Activated gamma-delta T cell (primary cell): ENCODE measurements at regions not wholly inside any gene's neighbourhood (a gene's known extent, or its start where the extent isn't known, plus 50 kb on each side); places are given as distances from the start of the nearest gene placed in this dataset.

Source experiments
- DNase-seq: peaks from one replicate; lab custom pipeline; 2025; lab: John Stamatoyannopoulos, UW

DNA sequence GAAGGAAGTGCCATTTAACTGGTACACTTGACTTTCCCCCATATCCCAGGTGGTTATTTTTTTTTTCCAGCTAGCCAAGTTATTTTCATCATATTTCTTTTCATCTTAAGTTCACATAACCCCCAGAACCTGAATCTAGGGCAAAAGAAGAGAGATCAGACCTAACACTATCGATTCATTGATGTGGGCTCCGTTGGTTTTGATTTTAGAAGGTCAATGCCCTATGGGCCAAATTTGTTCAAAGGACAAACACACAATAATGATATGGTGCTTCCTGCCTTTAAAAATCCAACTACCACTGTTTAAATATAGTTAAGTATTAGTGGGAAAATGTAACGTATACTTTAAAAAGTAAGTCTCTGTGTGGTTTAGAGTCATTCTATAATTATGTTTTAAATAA is 665.7 kb downstream of the ZNF674 start:
- DNase-seq: no peak

DNA sequence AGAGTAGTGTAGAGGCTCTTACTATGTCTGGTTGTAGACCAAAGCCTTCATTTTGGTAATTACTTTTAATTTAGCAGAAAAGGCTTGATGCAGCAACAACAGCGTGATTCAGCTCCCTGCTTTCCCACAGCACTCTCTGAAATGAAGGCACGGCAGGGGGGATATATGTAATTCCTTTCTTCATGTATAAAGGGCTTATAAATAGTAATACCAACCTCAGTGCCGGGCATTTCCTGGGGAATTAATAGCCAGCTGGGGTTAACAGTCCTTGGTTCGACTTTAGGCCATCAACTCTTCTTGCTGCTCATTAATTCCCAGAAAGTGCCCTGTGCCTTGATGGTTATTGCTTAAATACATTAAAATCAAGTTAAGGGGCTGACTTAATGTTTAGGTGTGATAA is 669.0 kb downstream of the ZNF674 start:
- no peak for DNase-seq

DNA sequence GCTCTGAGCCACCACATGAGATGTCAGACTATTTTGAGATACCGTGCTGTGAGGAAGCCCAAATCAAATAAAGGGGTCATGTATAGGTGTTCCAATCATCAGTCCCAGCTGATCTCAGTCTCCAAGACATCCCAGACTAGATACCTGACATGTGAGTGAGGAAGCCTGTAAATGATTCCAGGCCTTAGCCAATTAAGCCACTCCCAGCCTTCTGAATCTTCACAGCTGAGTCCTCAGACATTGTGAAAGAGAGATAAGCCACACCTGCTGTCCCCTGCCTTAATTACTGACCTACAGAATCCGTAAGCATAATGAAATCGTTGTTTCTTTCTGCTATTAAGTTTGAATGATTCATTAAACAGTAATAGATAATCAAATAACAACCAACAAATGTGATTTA is 671.4 kb downstream of the ZNF674 start:
- no peak for DNase-seq

DNA sequence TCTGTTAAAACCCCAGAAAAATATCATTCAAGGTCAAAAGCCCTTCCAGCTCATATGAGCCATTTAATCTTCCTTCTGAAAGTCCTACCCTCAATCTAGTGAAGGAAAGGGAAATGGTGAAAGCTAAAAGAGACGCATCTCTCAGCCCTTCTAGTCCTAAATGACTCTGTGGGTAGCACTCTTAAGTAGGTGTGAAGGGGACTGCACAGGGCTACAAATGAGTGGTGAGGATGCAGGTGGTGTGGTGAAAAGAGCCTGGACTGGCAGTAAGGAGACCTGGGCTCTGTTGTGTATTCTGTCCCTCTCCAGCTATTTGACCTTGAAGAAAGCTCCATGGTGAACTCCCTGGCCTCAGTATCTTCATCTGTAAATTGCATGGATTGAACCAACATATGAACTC is 671.8 kb upstream of the DIPK2B start:
- DNase-seq: no peak

DNA sequence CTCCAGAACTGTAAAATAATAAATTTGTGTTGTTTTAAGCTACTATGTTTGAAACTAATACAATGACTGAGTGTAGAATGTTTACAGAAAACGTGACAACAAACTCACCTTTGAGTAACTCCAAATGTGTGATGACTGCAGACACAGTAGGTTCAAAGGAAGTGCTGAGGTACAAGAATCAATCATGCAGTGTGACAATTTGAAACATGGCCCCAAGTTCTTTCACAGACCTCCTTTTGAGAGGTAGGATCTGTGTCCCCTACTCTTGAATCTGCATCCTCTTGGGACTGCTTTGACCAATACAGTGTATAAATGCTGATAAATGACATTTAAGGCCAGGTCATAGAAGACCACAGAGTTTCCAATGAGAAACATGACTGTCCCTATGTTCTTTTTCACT is 667.7 kb upstream of the DIPK2B start:
- no peak for DNase-seq

DNA sequence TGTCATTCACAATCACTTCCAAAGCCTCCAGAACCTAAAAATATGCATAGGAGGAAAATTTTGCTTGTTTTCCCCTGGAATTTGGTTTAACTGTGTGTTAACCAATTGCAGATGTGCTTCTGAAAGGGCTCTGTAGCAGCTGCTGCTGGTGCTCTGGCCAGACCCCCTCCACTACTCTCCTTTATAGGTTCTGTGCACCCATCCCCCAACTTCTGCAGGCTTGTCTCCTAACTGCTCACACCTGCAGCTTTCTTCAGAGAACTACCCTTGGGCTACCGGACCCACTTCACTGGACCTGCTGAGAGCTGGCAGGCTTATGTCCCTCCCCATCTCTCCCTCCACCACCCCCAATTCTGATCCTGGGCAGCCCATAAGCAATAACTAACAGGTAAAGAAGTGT is 662.1 kb upstream of the DIPK2B start:
- no peak for DNase-seq

DNA sequence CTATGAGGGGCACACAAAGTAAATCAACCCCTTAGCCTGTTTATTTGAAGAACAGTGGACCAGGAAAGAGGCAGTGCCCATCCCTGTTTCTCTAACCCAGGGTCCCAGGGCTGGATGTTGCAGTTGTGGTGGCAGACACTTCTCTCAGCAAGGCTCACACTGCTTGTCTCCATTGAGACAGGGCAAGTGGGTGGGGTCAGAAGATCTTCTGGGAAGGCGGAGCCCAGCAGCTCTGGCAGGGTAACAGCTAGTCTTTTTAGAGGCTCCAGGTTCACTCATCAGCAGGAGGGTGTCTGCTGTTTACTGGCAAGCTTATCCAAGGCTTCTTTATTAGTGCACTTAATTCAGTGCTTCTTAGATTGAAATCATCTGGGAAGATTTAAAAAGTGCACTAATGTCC is 659.8 kb upstream of the DIPK2B start:
- DNase-seq: no peak

DNA sequence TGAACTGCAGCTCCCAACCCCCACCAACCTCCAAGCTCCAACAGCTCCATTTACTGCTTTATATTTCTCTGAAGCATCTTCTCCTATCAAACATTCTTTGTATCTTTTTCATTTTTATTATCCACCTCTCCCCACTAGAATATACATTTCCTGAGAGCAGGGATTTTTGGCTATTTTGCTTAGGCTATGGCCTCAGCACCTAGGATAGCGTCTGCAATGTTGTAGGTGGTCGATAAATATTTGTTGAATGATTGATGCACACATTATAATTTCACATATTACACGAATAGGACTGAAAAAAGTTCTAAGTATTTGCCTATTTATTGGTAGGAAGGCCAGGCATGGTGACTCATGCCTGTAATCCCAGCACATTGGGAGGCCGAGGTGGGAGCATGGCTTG is 658.7 kb upstream of the DIPK2B start:
- DNase-seq: no peak

DNA sequence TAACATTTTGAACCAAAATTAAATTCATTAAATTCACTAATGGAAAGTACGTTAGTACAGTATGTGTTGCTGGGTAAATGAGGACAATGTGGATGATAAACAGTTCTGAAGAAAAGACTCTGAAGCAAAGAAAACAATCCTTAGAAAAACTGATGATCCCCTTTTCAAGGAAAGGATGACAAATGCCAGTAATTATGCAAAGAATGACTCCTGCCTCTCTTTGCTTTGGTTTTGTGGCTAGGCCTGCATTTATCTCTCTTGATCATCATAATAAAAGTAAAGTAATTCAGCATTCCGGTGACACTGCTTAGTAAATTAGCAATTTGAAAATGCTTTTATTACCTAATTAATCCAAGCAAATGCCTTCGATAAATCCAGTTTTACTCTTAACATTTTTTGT is 652.2 kb upstream of the DIPK2B start:
- no peak for DNase-seq

DNA sequence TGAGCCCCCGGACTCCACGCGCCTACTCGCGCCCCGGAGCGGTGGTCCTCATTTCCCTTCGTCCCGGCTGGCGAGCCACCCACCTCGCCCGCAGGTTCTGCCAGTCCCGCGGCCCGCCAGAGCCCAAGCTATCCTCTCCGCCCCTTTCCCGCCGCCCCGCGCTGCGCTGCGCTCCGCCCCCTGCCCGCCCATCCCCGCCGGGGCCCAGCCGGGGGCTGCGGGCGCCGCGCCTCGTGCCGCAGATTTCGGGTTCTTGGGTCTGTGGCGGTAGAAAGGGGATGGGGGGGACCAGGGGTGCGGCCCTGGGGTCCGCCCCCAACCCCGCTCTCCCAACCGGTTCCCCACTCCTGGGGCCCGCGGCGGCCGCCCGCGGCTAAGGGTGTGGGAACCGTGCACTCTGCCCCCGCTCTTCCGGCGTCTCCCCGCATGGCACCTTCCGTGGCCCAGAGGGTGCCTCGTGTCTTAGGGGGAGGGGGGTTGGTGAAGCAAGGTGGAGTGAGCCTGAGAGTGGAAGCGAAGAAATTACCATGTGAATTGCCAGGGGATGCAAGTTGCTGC is 650.8 kb upstream of the DIPK2B start:
- DNase-seq: peak; percentile 24

DNA sequence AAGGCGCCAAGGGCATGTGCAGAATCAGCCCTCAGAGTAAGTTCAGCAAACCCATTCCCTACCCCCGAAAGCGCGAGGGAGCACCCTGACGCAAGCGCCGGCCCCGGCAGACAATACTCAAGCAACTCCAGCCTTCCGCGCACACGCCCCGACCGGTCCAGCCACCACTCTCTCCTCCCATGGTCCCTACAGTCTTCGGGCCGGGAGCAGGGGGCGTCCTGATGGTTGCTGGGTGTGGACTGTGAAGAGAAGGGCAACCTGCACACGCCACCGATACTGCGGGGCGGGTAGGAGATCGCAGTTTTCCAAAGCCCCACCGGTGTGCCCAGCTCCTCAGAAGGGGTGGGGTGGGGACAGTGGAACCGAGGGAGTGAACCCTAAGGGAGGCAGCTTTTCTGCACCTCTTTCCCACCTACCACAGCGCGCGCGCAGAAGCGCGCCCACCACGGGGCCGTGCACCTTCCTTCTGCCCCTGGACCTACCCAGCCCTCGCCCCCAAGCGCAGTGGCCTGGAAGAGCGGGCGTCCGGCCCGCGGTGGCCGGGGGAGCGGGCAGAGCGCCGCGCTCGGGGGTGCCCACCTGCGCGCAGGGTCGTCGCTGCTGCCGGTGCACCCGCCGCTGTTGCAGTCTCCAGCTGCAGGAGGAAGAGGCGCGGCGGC is 650.2 kb upstream of the DIPK2B start:
- no peak for DNase-seq

DNA sequence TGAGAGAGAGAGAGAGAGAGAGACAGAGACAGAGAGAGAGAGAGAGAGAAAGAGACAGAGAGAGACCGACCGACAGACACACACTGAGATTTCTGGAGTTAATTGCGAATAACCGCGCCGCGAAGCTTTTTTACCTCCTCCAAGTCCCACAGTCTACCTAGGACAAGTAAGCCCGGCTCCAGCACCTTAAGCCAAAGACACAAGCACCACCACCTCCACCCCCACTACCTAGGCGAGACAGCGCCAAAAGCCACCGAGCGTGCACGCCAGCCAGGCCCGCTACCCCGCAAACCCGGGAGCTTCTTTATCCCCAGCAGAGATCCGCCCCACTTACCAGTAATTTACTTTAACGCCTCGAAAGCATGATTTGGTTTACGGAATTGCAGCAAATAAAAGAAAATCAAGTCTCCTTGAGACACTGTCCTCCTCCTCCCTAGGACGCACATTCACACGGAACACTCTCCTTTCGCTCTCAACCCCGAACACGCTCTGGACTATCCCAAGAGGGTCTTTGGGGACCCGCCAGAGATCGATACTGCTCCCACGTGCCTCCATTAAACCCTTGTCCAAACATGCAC is 649.6 kb upstream of the DIPK2B start:
- DNase-seq: no peak

DNA sequence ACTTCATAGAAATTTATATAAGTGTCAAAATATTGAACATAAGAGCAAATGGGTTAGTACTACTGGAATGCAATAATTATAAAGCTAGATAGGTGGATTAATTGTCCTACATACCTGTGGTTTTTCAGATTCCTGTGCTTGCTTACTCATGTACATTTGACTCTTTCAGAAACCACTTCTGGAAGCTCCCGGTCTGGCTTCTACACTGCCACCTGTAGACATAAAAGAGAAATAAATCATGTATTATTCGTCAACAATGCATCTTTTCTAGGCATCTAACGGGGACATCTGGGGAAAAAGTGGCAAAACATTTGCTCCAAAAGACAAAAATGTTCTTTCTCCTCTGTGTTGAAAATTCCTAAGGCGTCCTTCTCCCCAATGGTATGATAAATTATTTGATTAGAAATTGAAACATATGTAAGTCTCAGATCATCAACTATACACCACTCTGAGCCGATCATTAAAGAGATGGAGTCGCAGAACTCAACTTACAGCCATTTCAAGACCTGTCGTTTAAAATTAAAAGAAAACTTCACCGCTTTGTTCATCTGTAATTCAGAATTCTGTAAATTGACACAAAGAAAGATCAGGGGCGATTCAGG is 648.7 kb upstream of the DIPK2B start:
- DNase-seq: no peak

DNA sequence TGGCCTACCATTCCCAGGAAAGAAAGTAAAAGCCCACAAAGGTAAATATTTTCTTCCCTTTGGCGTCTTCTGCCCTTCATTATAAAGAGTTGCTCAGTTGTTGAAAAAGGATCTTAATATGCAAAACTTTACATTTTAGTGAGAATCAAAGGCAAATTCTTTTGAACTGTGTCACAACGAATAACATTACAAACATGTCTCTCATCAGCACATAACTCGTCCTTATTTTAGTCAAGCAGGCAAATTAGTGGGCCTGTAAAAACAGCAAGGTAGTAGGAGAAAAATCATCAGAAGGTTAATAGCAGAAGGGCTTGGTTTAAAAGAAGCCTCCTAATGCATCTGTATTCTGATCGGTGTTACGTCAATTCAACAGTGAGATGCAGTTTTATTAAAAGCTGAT is 647.3 kb upstream of the DIPK2B start:
- DNase-seq: no peak

DNA sequence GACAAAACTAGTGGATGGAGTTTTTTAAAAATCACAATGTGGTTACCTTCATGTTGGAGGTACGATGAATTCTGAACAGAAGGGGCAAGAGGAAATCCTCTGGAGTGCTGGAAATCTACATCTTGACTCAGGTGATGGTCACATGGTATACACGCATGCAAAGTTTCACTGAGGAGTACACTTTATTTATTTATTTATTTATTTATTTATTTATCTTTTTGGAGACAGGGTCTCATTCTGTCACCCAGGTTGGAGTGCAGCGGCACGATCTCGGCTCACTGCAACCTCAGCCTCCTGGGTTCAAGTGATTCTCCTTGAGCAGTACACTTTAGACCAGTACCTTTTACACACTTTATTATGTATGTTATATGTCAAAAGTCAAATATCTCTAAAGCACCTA is 645.7 kb upstream of the DIPK2B start:
- no peak for DNase-seq

DNA sequence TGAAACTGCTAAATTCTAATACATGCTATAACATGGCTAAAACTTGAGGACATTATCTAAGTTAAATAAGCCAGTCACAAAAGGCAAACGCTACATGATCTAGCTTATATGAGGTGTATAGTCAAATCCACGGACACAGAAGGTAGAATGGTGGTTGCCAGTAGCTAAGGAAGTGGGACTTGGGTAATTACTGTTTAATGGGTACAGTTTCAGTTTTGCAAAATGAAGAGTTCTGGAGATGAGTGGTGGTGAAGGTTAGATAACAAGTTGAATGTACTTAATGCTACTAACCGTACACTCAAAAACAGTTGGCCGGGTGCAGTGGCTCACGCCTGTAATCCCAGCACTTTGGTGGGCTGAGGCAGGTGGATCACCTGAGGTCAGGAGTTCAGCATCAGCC is 644.5 kb upstream of the DIPK2B start:
- no peak for DNase-seq

DNA sequence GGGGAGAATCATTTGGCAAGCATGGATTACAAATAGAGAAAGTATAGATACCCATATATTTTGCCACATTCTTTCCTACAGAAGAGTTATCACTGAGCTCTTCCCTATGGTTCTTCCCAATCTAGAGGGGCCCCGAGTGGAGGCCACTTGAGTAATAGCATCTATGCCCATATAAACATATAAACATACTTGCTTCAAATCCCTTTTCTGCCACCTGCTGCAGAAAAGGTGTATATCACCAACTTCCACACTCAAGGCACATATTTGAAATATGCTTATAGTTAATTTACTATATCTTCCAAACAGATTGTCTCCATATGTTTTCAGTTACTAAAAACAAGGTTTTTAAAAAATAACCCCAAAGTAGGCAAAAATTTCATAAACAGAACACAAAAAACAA is 642.8 kb upstream of the DIPK2B start:
- no peak for DNase-seq

DNA sequence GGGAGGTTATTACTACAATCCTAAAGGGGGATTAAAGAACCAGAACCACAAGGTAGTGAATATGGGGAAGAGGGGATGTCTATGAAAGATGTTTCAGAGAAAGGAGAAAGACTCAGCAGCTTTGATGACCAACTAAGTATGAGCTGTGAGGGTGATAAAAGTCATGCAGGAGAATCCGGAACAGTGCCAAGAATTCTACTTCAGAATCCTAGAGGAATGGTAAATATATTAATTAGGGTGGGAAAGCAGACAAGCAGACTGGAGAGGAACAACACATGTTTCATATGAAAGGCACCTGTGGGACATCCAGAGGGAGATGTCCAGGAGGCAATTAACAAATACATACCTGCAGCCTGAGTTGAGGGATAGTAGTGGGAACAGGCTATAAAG is 642.2 kb upstream of the DIPK2B start:
- no peak for DNase-seq

DNA sequence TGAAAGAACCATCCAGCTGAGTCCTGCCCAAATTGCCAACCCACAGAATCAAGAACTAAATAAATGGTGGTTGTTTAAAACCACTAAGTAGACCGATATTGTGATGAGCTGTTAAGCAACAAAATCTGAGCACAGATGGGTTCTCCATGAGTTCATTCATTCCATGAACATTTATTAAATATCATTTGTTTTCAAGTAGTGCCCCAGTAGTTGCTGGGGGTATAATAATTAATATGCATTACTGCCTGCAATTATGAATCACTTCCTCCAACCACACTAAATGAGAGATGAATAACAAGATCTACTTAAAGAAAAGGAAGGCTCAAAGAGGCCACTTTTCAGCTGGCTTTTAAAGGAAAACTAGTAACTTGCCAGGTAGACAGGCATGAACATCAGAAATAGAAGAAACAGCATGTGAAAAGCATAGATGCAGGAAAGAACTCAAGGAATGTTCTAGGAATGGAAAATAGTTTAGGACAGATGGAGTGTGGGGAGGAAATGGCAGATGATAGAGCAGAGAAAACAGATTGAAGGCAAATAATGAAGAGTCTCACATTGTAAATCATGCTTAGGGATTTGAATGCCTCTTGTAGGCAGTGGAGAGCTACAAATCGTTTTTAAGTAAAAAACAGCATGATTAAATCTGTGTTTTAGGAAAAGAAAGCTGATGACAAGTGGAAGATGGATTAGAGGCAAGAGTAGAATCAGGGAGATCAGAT is 641.7 kb upstream of the DIPK2B start:
- DNase-seq: no peak

DNA sequence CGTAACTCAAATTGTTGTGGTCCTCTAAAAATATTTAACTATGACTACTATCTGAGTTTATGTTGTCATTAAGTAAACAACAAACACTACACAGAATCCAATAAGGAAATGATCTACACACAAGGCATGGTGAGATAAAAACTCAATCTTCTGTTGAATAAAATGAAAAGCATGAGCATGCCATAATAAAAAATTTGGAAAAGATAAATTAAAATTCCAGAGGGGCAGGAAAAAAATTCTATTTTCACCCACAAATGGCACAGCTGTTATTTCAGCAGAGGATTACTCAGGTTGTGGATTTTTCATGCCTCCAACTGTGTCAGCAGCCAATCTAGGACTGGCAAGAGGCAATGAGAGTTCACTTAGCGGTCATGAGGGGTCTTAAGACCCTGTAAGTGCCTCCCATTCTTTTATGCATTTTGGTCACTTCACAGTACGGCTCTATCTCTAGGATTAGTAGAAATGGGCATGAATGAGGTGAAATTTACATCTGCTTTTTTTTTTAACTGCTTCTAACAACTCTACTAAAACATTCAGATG is 639.8 kb upstream of the DIPK2B start:
- no peak for DNase-seq

DNA sequence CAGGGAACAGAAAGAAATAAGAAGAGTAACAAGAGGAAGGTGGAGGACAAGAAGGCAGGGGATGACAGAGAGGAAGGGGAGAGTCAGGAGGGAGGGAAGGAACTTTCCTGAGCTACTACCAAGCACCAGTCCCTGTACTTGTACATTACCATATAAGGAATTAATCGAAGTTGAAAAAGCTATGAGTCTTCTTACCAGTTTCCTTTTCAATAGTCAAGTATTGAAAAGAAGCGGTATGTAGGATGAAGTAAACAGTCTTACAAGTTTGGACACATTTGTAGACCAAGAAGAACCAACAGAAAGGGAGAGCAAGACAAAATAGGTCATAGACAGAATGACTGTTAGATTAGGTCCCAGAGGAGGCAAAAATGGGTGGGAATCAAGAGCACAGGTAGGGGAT is 629.7 kb upstream of the DIPK2B start:
- DNase-seq: no peak

DNA sequence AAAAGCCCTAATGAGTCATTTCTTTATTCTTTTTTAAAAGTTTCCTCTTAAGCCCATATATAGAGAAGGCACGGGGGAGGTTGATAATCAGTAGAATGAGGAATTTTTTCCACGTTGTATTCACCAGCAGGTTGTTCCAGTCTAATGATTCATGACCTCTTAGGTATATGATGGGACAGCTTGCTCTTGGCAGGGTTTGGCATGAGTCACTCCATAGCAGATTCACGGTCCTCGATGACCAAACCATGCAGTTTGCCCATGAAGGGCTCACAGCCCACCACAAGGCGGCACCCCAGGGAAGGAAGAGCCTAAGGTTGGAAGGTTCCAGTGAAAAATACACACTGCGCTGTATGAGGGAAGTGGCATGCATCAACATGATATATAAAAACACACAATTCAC is 623.8 kb upstream of the DIPK2B start:
- no peak for DNase-seq

DNA sequence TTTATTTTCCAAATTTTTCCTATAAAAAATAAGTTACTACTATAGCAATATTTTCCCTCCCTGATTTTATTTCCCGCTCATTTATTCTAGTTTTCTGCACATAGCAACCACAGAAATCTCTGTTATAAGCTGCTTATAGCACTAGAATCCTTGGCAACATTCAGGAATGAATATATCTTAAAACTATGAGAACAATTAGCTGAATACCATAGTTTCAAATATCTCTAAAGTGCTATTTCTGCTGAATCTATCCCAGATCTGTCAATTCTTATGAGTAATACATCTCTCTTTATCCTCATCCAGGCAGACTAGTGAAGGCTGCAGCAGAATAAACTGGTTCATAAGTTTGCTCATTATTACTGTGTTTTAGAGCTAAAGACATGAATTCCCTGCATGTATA is 622.9 kb upstream of the DIPK2B start:
- no peak for DNase-seq
